IPS DF 4.7 (cell line): ENCODE measurements at regions not wholly inside any gene's neighbourhood (a gene's known extent, or its start where the extent isn't known, plus 50 kb on each side); places are given as distances from the start of the nearest gene placed in this dataset.

Experiments used
- DNase-seq: peaks from one replicate; pipeline ENCODE4 v3.0.0-alpha.2; 2013; ENCODE audit warnings: low spot score; ENCODE audit errors: extremely low read depth

GRCh38 chr2:176710657-176711186, 441.5 kb downstream of the MTX2 start:
- no peak for DNase-seq

DNA sequence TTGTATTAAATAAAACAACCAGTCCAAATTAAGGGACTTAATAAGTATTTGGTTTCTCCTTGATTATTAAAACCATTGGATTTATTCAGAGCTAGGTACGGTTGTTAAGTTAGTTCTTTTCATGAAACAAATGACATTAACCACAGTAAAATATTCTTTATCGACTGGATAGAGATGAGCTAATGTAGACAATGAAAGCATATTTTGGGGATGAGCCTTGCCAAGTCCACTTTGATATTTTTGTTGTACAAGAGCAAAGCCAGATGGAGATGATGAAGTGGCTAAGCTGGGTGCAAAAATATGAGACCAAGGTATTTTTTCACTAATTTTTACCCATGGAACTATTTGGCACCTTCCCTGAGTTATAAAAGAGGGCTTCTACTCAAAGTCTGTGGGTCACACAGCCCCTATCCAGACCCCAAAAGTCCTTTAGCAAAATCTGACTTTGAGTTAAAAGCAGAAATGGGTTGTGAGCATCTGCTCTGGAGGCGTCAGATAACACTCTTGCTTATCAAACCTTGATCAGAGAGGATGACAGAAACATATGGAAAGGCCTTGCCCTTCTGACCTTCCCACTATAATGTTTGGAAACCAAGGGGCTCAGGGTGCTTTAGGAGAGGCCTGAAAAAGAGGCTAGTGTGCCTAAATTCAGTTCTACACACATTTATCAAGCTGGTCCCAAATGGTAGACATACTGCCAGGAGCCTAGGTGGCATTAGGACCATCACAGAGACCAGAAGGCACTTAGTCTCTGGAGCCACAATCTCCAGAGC, 456.8 kb downstream of the MTX2 start:
- DNase-seq, result no peak

- no peak for DNase-seq
These were observed 458.5 kb downstream of the MTX2 start for GRCh38 chr2:176727696-176728095.

- no peak for DNase-seq
These were observed 460.7 kb downstream of the MTX2 start for GRCh38 chr2:176729706-176730569.

DNA sequence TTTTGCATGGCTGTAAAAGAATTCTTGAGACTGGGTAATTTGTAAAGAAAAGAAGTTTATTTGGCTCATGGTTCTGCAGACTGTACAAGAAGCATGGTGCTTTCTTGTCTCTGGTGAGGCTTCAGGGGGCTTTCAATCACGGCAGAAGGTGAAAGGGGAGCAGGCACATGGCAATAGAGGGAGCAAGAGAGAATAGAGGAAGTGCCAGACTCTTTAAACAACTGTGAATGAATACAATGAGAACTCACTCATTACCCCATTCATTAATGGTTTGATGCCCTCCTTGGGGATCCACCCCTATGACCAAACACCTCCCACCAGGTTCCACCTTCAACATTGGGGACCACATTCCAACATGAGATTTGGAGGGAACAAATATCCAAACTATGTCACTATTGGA, 463.5 kb downstream of the MTX2 start:
- no peak for DNase-seq

DNA sequence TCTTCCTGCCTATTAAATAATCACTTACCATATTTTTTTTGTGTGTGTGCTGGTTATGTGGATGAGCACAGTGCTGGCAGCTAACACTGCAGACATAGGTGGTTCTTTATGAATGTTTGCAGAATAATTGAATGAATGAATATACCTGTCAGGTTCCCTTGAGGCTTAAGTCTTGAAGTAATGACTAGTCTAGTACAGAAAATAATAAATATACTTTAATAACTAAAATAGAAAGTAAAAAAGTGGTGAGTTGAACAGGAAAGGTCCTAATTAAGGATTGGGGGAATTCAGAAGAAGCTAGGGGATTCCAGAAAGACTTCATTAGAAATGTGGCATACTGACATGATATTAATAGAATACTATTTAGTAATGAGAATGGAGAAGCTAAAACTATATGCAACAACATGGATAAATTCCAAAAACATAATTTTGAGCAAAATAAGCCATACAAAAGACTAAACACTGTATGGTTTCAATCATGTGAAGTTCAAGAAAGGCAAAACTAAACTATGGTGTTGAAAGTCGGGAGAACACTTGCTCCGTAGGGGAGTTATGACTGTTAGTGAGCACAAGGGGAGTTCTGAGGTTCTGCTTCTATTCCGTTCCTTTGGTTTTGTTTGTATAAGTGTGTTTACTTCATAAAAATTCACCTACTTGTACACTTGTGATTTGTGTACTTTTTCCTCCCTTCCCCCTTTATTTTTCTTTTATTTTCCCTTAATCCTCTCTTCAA, 464.6 kb downstream of the MTX2 start:
- DNase-seq, result no peak

- DNase-seq, result no peak
These were observed 465.6 kb downstream of the MTX2 start for GRCh38 chr2:176734868-176735267.

DNA sequence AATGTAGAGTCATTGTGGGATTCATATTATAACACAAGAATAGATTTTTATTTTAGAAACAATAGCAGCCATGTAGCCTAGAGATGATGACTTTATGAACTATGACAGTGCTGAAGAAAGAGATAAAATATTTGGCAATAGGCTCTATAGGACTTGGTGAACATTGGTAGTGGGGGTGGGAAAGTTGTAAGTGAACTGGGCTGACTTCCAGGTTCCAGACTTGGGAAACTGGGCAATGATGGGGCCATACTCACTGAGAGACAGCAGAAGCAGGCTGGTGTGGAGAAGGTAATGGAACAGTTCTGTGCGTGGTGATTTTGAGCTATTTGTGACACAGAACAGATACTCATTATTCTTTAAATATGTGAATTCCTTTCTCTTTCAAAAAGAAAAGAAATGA, 470.3 kb upstream of the HNRNPA3 start:
- no peak for DNase-seq

GRCh38 chr2:176743671-176744070, 468.9 kb upstream of the HNRNPA3 start:
- DNase-seq, result no peak

GRCh38 chr2:176744146-176744545, 468.4 kb upstream of the HNRNPA3 start:
- DNase-seq, result no peak

GRCh38 chr2:176745543-176746200, 466.9 kb upstream of the HNRNPA3 start:
- no peak for DNase-seq

- no peak for DNase-seq
These were observed 466.2 kb upstream of the HNRNPA3 start for GRCh38 chr2:176746411-176746810.

DNA sequence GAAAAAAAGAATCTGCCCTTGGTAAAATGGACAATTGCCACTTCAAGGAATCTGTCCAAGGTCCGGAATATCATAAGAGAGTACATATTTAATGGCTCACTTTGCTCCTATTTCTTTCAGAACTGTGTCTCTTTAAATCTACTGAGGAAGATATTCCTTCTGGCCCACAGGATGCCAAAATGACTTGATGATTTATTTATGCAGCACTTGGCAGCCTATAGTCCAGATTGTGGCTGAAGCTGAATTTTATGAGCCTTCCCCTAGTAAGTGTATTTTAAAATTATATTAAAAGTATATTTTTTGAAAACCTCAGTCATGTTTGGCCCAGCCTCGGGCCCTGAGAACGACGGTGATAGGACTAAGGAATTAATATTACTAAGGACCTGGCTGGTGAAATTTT, 465.1 kb upstream of the HNRNPA3 start:
- no peak for DNase-seq

DNA sequence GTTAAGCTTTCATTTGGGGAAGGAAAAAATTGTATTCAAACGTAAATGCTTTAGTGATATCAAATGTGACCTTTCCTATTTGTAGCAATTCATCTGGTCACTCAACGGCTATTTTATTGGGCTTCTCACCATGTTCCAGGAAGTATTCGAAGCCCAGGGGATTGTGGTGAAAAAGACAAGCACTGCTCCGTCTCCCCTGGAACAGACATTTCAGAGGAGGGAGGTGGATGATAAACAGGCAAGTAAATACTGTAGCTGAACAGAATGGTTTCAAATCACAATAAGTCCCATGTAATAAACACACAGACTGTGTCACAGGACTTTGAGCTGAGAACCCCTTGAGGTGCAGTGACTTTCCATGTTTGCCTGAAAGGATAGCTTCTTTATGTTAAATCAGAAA, 464.7 kb upstream of the HNRNPA3 start:
- DNase-seq, result no peak

DNA sequence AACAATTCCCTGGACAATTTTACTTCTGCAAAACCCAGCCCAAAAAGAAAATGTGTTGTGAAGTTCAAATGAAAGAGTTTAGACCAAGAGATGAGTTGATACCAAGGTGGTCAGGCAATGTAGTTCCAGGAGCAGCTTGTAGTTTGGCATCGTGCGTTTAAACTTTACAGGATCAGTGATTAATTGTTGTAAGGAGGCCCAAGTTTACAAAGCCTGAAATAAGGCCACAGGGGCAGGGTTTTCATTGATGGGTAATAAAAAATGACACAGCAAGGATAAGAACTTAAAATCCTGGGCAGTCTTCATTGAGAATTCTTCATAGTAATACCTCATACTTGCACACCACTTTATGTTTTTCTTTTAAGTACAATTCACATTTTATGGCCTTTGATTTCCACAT, 463.9 kb upstream of the HNRNPA3 start:
- no peak for DNase-seq

DNA sequence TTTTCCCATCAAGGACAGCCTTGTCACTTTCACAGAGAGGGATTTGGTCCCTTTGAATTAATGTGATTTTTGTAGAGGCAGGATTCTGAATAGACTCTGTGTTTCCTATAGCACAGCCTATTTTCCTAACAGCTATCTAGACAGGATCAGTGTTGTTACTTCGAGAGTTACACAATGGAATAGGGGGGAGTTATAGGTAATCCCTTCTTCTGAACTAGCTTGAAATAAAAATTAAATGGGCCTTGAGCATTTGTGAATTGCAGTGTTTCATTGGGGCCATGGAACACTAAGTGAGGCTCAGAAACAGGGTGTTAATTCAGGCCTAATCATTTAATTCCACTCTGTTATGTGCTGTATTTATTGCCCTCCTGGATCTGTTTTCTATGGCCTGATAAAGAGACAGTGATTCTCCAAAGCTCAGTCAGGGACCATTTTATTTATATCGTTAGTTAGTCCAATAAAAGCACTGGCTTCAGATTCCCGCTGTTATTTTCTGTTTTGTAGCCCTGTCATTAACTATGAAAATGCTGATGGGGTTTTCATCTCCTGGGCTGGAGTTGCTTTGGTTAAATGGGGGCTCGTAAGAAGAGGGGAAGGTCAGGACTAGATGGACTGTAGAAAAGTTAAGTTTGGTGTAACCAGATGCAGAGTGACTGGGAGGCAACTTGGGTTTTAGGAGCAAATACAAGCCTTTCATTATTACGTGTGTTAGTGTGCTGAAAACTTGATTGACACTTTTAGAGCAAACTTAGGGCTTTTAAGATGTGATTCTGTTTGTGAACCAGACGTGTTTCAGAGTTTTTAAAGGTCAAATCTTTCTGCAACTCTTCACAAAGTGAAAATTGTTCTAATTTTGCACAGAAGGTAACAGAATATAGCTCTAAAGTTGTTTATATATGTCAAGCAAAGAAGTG, 461.0 kb upstream of the HNRNPA3 start:
- DNase-seq, result no peak

- DNase-seq, result no peak
These were observed 460.3 kb upstream of the HNRNPA3 start for GRCh38 chr2:176752295-176752694.

DNA sequence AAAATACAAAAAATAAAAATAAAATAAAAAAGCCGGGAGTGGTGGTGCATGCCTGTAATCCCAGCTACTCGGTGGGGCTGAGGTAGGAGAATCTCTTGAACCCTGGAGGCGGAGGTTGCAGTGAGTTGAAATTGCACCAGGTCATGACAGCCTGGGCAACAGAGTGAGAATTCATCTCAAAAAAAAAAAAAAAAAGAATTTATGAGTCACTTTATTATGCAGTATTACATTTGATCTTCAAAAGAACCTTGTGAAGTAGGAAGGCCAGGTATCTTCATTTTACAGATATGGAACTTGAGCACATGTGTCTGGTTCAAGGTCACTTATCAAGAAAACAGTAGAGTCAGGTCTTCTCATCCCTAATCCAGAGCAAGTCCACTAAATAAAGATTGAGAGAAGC, 459.4 kb upstream of the HNRNPA3 start:
- no peak for DNase-seq

- DNase-seq, result no peak
These were observed 458.7 kb upstream of the HNRNPA3 start for GRCh38 chr2:176753752-176754474.
